Caco-2 (cell line): ENCODE measurements at regions not wholly inside any gene's neighbourhood (a gene's known extent, or its start where the extent isn't known, plus 50 kb on each side); places are given as distances from the start of the nearest gene placed in this dataset.

ENCODE experiments used
- BruUV-seq: library from RNA; stranded (reverse); fragments of 400-500 nt; replicated peaks from 2 replicates; lab custom pipeline; 2021; lab: Mats Ljungman, UMichigan
- CTCF ChIA-PET: fragments of 300-600 bp; sonication (Branson Sonifier 250); formaldehyde crosslinking; loops from one replicate; lab custom pipeline; 2022; ENCODE audit warnings: antibody characterized with exemption; lab: Charles Lee
- POLR2A ChIA-PET: fragments of 300-600 bp; sonication (Branson Sonifier 250); formaldehyde crosslinking; loops from one replicate; lab custom pipeline; 2022; ENCODE audit warnings: antibody characterized with exemption; lab: Charles Lee
- DNase-seq, 2 experiments: peaks; one replicate each; pipeline versions ENCODE4 v3.0.0 to v3.0.0-alpha.2; 2020 to 2022
- H3K27me3 ChIP-seq: replicated peaks from 2 replicates; pipeline ENCODE4 v1.6.0; 2011; ENCODE audit warnings: low read length; ENCODE audit not compliant: control insufficient read depth, insufficient read depth
- H3K36me3 ChIP-seq: 2 replicates; pipeline ENCODE4 v1.5.1; 2011; ENCODE audit warnings: low read length; ENCODE audit not compliant: control insufficient read depth, insufficient read depth
- H3K4me1 ChIP-seq: fragments of 250-450 bp; sonication (Bioruptor Pico); 2 replicates; pipeline ENCODE4 v1.5.1; 2020; ENCODE audit warnings: mild to moderate bottlenecking
- H3K4me3 ChIP-seq: 2 replicates; pipeline ENCODE4 v1.5.1; 2011; ENCODE audit warnings: low read depth, mild to moderate bottlenecking, control low read depth, low read length
- H3K9me3 ChIP-seq: fragments of 250-450 bp; sonication (Bioruptor Pico); 2 replicates; pipeline ENCODE4 v1.5.1; 2020; ENCODE audit warnings: mild to moderate bottlenecking, moderate library complexity
- H3K27ac Mint-ChIP-seq: one replicate; pipeline ENCODE4 v1.8.0; 2022; ENCODE audit warnings: mixed read lengths; ENCODE audit not compliant: unreplicated experiment
- H3K27me3 Mint-ChIP-seq: one replicate; pipeline ENCODE4 v1.8.0; 2022; ENCODE audit warnings: mixed read lengths; ENCODE audit not compliant: insufficient read depth, unreplicated experiment
- H3K36me3 Mint-ChIP-seq: one replicate; pipeline ENCODE4 v1.8.0; 2022; ENCODE audit warnings: mild to moderate bottlenecking, mixed read lengths; ENCODE audit not compliant: insufficient read depth, unreplicated experiment
- H3K4me1 Mint-ChIP-seq: one replicate; pipeline ENCODE4 v1.8.0; 2022; ENCODE audit warnings: low read depth, mixed read lengths; ENCODE audit not compliant: unreplicated experiment
- H3K4me3 Mint-ChIP-seq: one replicate; pipeline ENCODE4 v1.8.0; 2022; ENCODE audit warnings: mild to moderate bottlenecking, moderate library complexity, mixed read lengths; ENCODE audit not compliant: unreplicated experiment
- H3K9me3 Mint-ChIP-seq: one replicate; pipeline ENCODE4 v1.8.0; 2022; ENCODE audit warnings: mixed read lengths; ENCODE audit not compliant: unreplicated experiment
- intact Hi-C: fragments of 100-400 bp; cut with micrococcal nuclease; formaldehyde crosslinking; loops from one replicate; pipeline ENCODE4 v1.10.0; 2022; ENCODE audit not compliant: unreplicated experiment
- TF ChIP-seq, protein P1 (sequence below), 2 experiments: fragments of 200-600 bp in 1 of 2; IDR thresholded peaks; 1 replicate in 1 of 2; 2 replicates in 1 of 2; pipeline versions ENCODE4 v1.5.1 to v1.8.0; 2011 to 2022; ENCODE audit warnings: antibody characterized with exemption in 1 of 2, control low read depth in 1 of 2, inconsistent platforms in 1 of 2, low read depth in 1 of 2, low read length in 1 of 2, mild to moderate bottlenecking in 1 of 2, moderate library complexity in 1 of 2; ENCODE audit not compliant: insufficient read depth in 1 of 2, severe bottlenecking in 1 of 2, unreplicated experiment in 1 of 2

DNA sequence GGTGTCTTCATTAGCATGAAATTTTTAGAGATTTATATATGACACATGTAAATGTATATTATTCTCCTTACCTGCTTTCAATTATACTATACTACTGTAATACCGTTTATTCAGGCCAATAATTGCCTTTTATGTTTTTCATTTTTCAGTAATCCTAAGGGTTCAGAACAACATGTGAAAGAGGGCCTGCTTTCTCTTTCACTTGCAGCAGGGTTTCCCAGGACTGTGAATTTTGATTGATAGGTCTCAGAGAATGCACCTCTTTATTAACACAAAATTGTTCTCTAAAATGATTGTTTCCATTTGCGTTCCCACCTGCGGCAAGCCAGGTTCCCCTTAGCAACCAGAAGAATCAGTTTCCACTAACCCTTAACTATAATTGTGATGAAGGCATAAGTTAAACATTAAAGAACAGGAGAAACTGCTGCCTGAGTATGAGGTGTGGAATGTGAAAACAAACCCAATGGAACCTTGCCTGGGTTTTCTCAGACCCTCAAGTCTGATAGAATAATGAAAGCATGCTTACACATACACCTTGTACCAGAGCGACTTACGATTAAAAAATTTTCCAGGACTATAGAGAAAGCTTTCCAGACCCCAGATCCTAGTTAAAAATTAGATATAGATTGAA lies 1591.2 kb upstream of the LRRTM1 start:
- no peak overlapping the region for H3K4me3 ChIP-seq
- no TSS peak for BruUV-seq
- H3K4me1 Mint-ChIP-seq, result no peaks in the 10 kb centered on the region
- H3K9me3 Mint-ChIP-seq, result no peaks in the 10 kb centered on the region
- TF ChIP-seq, protein P1, sequence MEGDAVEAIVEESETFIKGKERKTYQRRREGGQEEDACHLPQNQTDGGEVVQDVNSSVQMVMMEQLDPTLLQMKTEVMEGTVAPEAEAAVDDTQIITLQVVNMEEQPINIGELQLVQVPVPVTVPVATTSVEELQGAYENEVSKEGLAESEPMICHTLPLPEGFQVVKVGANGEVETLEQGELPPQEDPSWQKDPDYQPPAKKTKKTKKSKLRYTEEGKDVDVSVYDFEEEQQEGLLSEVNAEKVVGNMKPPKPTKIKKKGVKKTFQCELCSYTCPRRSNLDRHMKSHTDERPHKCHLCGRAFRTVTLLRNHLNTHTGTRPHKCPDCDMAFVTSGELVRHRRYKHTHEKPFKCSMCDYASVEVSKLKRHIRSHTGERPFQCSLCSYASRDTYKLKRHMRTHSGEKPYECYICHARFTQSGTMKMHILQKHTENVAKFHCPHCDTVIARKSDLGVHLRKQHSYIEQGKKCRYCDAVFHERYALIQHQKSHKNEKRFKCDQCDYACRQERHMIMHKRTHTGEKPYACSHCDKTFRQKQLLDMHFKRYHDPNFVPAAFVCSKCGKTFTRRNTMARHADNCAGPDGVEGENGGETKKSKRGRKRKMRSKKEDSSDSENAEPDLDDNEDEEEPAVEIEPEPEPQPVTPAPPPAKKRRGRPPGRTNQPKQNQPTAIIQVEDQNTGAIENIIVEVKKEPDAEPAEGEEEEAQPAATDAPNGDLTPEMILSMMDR (IDR thresholded peaks at IDR 0.05; ENCODE audit: insufficient read depth in 1 of 2, low read depth in 1 of 2, low read length in 1 of 2, severe bottlenecking in 1 of 2, unreplicated experiment in 1 of 2), result no peak
- no peaks in the 10 kb centered on the region for H3K27me3 ChIP-seq
- H3K4me3 Mint-ChIP-seq, result no peak overlapping the region
- intact Hi-C loops, result no loop called here
- CTCF ChIA-PET, result no interaction called here
- no peaks in the 10 kb centered on the region for H3K9me3 ChIP-seq
- H3K36me3 ChIP-seq, result no peaks in the 10 kb centered on the region
- no peaks in the 10 kb centered on the region for H3K4me1 ChIP-seq
- H3K36me3 Mint-ChIP-seq, result no peaks in the 10 kb centered on the region
- peaks cover 6% of the 10 kb centered on the region for H3K27me3 Mint-ChIP-seq
- no peak overlapping the region for H3K27ac Mint-ChIP-seq
- POLR2A ChIA-PET, result no interaction called here
- DNase-seq, result no peak

DNA sequence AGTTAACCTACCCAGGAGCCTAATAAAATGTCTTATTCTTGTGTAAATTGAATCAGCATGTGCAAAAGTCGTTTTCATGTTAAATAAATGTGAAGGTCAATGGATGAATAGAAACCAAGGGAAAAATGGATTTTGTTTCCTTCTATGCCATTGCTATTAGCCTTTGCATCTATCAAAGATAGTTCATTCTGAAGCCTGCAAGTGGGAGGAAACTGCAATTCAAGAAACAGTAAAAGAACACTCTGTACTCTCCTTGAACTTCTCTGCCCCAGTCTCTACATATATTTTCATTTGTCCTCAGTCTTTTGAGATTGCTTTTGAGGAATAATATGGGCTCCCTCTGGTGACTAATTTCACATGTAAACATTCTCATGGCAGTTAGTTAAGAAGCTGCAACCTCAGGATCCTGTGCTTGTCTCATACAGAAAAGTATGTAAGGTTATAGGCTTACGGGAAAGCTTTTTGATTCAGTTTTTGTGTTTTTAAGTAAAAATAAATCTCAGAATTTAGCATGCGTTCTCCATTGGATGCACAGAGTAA lies 1590.0 kb upstream of the LRRTM1 start:
- CTCF ChIA-PET, result no interaction called here
- POLR2A ChIA-PET, result no interaction called here
- Mint-ChIP-seq H3K9me3 (no peaks in the 10 kb centered on the region), H3K27me3 (peaks cover 6% of the 10 kb centered on the region), H3K27ac (no peak overlapping the region), H3K4me3 (no peak overlapping the region), H3K36me3 (no peaks in the 10 kb centered on the region), H3K4me1 (no peaks in the 10 kb centered on the region)
- intact Hi-C loops, result loop anchor here (1.0 kb wide), 1 partner anchor 570 kb away; no protein-coding TSS in a partner anchor
- no peak for DNase-seq
- H3K27me3 ChIP-seq, result no peaks in the 10 kb centered on the region
- BruUV-seq, result no TSS peak
- no peaks in the 10 kb centered on the region for H3K36me3 ChIP-seq
- no peak overlapping the region for H3K4me3 ChIP-seq
- no peaks in the 10 kb centered on the region for H3K4me1 ChIP-seq
- no peaks in the 10 kb centered on the region for H3K9me3 ChIP-seq
- TF ChIP-seq, protein P1 (IDR thresholded peaks at IDR 0.05; ENCODE audit: insufficient read depth in 1 of 2, low read depth in 1 of 2, low read length in 1 of 2, severe bottlenecking in 1 of 2, unreplicated experiment in 1 of 2), result no peak

DNA sequence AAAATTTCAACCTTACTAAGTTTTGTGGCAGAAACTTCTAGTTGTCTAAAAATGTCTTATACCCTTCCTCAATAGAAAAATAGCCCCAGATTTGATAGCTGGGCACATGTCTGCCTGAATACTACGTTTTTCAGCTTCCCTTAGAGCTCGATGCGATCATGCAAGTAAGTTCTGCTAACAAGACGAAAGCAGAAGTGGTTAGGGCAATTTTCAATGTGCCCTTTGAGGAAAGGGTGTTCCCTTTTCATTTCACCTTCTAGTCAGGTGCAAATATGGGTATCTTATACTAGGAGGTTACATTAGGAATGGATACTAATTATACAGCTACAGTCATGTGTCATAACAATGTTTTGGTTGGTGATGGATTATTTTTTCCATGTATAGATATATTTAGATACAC lies 1572.1 kb upstream of the LRRTM1 start:
- Mint-ChIP-seq H3K27ac (no peak overlapping the region), H3K36me3 (no peaks in the 10 kb centered on the region), H3K27me3 (no peaks in the 10 kb centered on the region), H3K9me3 (no peaks in the 10 kb centered on the region), H3K4me1 (no peaks in the 10 kb centered on the region), H3K4me3 (no peak overlapping the region)
- no peaks in the 10 kb centered on the region for H3K36me3 ChIP-seq
- BruUV-seq, result no TSS peak
- ChIA-PET POLR2A (no interaction called here), CTCF (no interaction called here)
- no peak overlapping the region for H3K4me3 ChIP-seq
- H3K9me3 ChIP-seq, result no peaks in the 10 kb centered on the region
- no peak for DNase-seq
- intact Hi-C loops, result no loop called here
- no peaks in the 10 kb centered on the region for H3K27me3 ChIP-seq
- TF ChIP-seq, protein P1 (IDR thresholded peaks at IDR 0.05; ENCODE audit: insufficient read depth in 1 of 2, low read depth in 1 of 2, low read length in 1 of 2, severe bottlenecking in 1 of 2, unreplicated experiment in 1 of 2), result no peak
- no peaks in the 10 kb centered on the region for H3K4me1 ChIP-seq
